HAP-1 (cell line): ENCODE measurements at regions not wholly inside any gene's neighbourhood (a gene's known extent, or its start where the extent isn't known, plus 50 kb on each side); places are given as distances from the start of the nearest gene placed in this dataset.
A peak's percentile ranks its signal among the peaks of the same experiment; 100 is the strongest.

ENCODE experiments used
- DNase-seq, 2 experiments: peaks; one replicate each; pipeline ENCODE4 v3.0.0-alpha.2; 2016 to 2020; ENCODE audit warnings: low spot score in 2 of 2
- H3K27me3 ChIP-seq: fragments of 250-450 bp; sonication (Bioruptor Pico); 2 replicates; pipeline ENCODE4 v1.5.1; 2020; ENCODE audit warnings: low read depth, mild to moderate bottlenecking, moderate library complexity
- H3K36me3 ChIP-seq: fragments of 250-450 bp; sonication (Bioruptor Pico); replicated peaks from 2 replicates; pipeline ENCODE4 v1.5.1; 2020; ENCODE audit warnings: mild to moderate bottlenecking
- H3K4me1 ChIP-seq: fragments of 250-450 bp; sonication (Bioruptor Pico); 2 replicates; pipeline ENCODE4 v1.5.1; 2020; ENCODE audit warnings: mild to moderate bottlenecking
- H3K4me3 ChIP-seq: fragments of 250-450 bp; sonication (Bioruptor Pico); 2 replicates; pipeline ENCODE4 v1.5.1; 2020; ENCODE audit warnings: mild to moderate bottlenecking, moderate library complexity
- H3K9me3 ChIP-seq: fragments of 250-450 bp; sonication (Bioruptor Pico); 2 replicates; pipeline ENCODE4 v1.5.1; 2020; ENCODE audit warnings: mild to moderate bottlenecking, moderate library complexity
- in situ Hi-C: fragments of 300-500 bp; cut with MboI; formaldehyde crosslinking; loops from 3 replicates; pipeline ENCODE4 v1.14.3; 2020; ENCODE audit warnings: low sequenced_read_pairs, inconsistent platforms, mixed read lengths

GRCh38 chr12:24038211-24038997 lies 88.9 kb upstream of the SOX5 start:
- in situ Hi-C loops: no loop called here
- Histone ChIP-seq H3K27me3 (no peaks in the 10 kb centered on the region), H3K9me3 (no peaks in the 10 kb centered on the region), H3K4me3 (no peak overlapping the region), H3K36me3 (no peaks in the 10 kb centered on the region), H3K4me1 (peaks cover 20% of the 10 kb centered on the region)
- no peak for DNase-seq

DNA sequence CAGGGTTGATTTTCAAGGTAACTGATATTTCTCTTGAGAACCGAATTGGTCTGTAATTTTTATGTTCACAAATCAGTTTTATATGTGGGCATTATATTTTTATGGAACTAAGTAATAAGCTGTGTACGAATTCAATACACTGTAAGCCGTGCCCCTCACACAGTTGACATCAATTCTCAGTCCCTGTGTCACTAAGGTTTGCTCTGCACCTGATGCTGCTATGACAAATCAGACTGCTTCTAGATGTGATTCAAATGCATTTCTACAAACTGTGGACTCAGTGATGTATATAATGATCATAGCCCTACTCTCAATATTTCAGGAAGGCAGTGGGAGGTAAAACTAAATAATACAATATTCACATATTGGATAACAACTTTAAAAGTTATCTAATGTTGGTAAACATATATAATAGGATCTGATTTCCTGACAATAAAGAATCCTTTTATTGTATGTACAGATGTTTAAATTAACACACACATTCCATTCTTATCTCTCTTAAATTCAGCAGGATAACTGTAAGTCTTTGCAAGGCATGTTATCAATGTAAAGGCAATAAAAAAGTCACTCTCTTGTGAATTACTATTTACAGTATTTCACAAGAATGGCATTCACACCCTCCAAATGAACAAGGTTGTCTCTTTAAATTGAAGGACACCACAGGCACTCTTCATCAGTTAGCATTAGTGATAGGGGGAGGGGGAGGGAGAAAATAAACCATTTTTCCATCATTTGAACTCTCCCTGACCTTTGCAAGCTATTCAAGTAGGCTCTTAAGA lies 87.2 kb upstream of the SOX5 start:
- no peak for DNase-seq
- H3K4me3 ChIP-seq: no peak overlapping the region
- H3K9me3 ChIP-seq: no peaks in the 10 kb centered on the region
- no peaks in the 10 kb centered on the region for H3K36me3 ChIP-seq
- in situ Hi-C loops: no loop called here
- peaks cover 22% of the 10 kb centered on the region for H3K4me1 ChIP-seq
- H3K27me3 ChIP-seq: no peaks in the 10 kb centered on the region

GRCh38 chr12:24034894-24035293 lies 85.4 kb upstream of the SOX5 start:
- Histone ChIP-seq H3K36me3 (no peaks in the 10 kb centered on the region), H3K9me3 (no peaks in the 10 kb centered on the region), H3K4me3 (no peak overlapping the region), H3K27me3 (no peaks in the 10 kb centered on the region), H3K4me1 (peaks cover 22% of the 10 kb centered on the region)
- DNase-seq: no peak
- in situ Hi-C loops: no loop called here

DNA sequence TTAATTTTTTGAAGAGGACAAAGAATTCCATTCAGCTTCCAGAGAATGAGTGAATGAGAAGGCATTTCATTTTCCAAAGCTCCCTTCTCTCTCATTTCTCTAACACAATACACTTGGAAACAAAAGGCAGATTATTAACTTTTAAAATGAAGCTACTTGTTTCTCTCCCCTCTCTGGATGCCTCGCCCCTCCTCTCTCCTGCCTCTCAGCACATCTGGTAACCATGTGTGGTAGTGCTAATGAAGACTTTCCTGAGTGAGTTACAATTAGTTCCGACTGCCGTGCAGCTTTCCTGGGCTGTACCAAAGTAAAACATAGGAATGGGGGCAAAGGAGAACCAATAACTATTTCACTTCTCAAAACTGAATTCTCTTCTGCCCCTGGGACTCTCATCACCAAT lies 84.7 kb upstream of the SOX5 start:
- Histone ChIP-seq H3K9me3 (no peaks in the 10 kb centered on the region), H3K4me3 (no peak overlapping the region), H3K36me3 (no peaks in the 10 kb centered on the region), H3K4me1 (peaks cover 22% of the 10 kb centered on the region), H3K27me3 (no peaks in the 10 kb centered on the region)
- DNase-seq: peak; percentile 60 to 68
- in situ Hi-C loops: no loop called here

GRCh38 chr12:24027352-24027751 lies 77.9 kb upstream of the SOX5 start:
- Histone ChIP-seq H3K36me3 (no peaks in the 10 kb centered on the region), H3K4me3 (no peak overlapping the region), H3K27me3 (no peaks in the 10 kb centered on the region), H3K4me1 (no peaks in the 10 kb centered on the region), H3K9me3 (0 out of 2 replicates have a peak, but pooled peaks cover 3% of the 10 kb centered on the region)
- in situ Hi-C loops: no loop called here
- DNase-seq: no peak

DNA sequence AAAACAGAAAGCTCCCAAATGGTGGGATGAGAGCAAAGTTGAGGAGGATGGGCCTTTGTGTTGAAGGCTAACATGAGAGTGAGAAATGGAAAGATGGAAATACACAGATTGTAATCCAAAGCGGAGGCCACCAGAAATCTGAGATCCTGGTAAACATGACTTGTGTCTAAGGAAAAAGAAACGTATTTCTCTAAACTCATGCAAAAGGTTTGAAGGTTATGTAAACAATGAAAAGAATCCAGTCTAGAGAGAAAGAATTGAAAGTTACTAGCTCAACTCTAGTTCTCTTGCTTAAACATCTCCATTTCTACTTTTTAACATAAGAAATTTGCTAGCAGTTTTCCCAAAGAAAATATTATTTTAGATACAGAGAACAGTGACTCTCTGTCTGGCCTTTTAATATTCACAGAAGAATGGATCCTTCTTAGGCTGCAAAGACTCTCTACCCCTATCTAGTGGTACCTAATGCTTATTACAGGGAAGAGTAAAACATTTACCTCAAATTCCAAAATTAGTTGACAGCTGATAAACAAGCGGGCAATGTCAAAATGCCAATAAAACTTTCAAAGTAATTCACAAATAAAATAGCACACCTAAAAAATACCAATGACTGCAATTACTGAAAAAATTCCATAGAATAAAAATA lies 75.8 kb upstream of the SOX5 start:
- H3K36me3 ChIP-seq: no peaks in the 10 kb centered on the region
- H3K9me3 ChIP-seq: 0 out of 2 replicates have a peak, but pooled peaks cover 3% of the 10 kb centered on the region
- H3K4me1 ChIP-seq: 0 out of 2 replicates have a peak, but pooled peaks cover under 1% of the 10 kb centered on the region
- in situ Hi-C loops: no loop called here
- no peak overlapping the region for H3K4me3 ChIP-seq
- H3K27me3 ChIP-seq: no peaks in the 10 kb centered on the region
- peak in 1 of 2 experiments; percentile 33 for DNase-seq

DNA sequence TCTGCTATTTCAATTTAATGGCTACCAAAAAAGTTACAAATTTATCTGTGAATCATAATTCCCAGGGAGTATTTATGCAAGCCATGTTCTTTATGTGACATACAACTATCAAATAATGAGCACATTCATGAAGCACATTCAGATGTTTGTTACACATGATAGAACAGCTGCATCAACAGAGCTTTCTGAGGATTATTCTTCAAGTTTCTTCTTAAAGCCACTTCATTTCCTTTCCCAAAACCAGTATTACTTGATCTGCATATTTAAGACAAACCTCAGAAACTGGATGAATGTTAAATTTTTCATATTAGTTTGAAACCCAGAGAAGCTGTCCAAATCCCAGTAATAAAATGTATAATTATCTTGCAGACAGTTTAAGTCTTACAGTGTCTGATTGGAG lies 73.6 kb upstream of the SOX5 start:
- no peak for DNase-seq
- no peak overlapping the region for H3K4me3 ChIP-seq
- H3K27me3 ChIP-seq: no peaks in the 10 kb centered on the region
- no peaks in the 10 kb centered on the region for H3K36me3 ChIP-seq
- H3K9me3 ChIP-seq: 0 out of 2 replicates have a peak, but pooled peaks cover 3% of the 10 kb centered on the region
- peaks cover 3% of the 10 kb centered on the region; the same call in 1 of the 2 replicates for H3K4me1 ChIP-seq
- in situ Hi-C loops: no loop called here

GRCh38 chr12:24021164-24021502 lies 71.7 kb upstream of the SOX5 start:
- H3K4me1 ChIP-seq: peaks cover 7% of the 10 kb centered on the region
- 0 out of 2 replicates have a peak, but pooled peaks cover 3% of the 10 kb centered on the region for H3K9me3 ChIP-seq
- H3K4me3 ChIP-seq: no peak overlapping the region
- H3K36me3 ChIP-seq: no peaks in the 10 kb centered on the region
- no peaks in the 10 kb centered on the region for H3K27me3 ChIP-seq
- DNase-seq: no peak
- in situ Hi-C loops: no loop called here

- H3K9me3 ChIP-seq: no peaks in the 10 kb centered on the region
- no peak overlapping the region for H3K4me3 ChIP-seq
- H3K27me3 ChIP-seq: no peaks in the 10 kb centered on the region
- no peak for DNase-seq
- in situ Hi-C loops: no loop called here
- no peaks in the 10 kb centered on the region for H3K36me3 ChIP-seq
- H3K4me1 ChIP-seq: peaks cover 12% of the 10 kb centered on the region
These were observed 71.1 kb upstream of the SOX5 start for GRCh38 chr12:24020397-24021163.

DNA sequence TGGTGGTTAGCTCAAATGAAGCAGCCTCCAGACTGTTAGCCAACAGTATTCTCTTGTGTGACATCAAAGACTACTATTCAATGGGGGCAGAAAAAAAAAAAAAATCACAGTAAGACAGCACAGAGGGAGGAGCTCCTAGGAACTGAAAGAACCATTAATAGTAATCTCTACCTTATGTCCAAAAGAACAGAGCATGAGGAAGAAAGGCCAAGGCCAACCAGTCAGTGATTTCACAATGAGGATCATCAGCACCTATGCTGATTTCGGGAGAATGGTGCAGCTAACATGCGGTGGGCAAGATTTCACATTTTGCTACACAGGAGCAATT lies 66.3 kb upstream of the SOX5 start:
- H3K36me3 ChIP-seq: no peaks in the 10 kb centered on the region
- in situ Hi-C loops: no loop called here
- no peaks in the 10 kb centered on the region for H3K27me3 ChIP-seq
- DNase-seq: peak; percentile 53 to 84
- H3K9me3 ChIP-seq: no peaks in the 10 kb centered on the region
- H3K4me1 ChIP-seq: peaks cover 26% of the 10 kb centered on the region
- no peak overlapping the region for H3K4me3 ChIP-seq

- H3K27me3 ChIP-seq: no peaks in the 10 kb centered on the region
These were observed 65.7 kb upstream of the SOX5 start for GRCh38 chr12:24014915-24015832.

GRCh38 chr12:24014240-24014639 lies 64.8 kb upstream of the SOX5 start:
- H3K9me3 ChIP-seq: no peaks in the 10 kb centered on the region
- H3K4me1 ChIP-seq: peaks cover 23% of the 10 kb centered on the region
- in situ Hi-C loops: no loop called here
- no peak overlapping the region for H3K4me3 ChIP-seq
- no peaks in the 10 kb centered on the region for H3K27me3 ChIP-seq
- DNase-seq: no peak
- no peaks in the 10 kb centered on the region for H3K36me3 ChIP-seq

More at GRCh38 chr12:24014915-24015832, 65.7 kb upstream of the SOX5 start:
- Histone ChIP-seq H3K4me3 (no peak overlapping the region), H3K9me3 (no peaks in the 10 kb centered on the region), H3K36me3 (no peaks in the 10 kb centered on the region), H3K4me1 (peaks cover 25% of the 10 kb centered on the region)
- peak; percentile 85 to 99 for DNase-seq
- in situ Hi-C loops: no loop called here

GRCh38 chr12:24012528-24012927 lies 63.1 kb upstream of the SOX5 start:
- in situ Hi-C loops: no loop called here
- DNase-seq: no peak
- no peak overlapping the region for H3K4me3 ChIP-seq

More at GRCh38 chr12:24012528-24012927, 63.1 kb upstream of the SOX5 start:
- no peaks in the 10 kb centered on the region for H3K27me3 ChIP-seq
- no peaks in the 10 kb centered on the region for H3K9me3 ChIP-seq
- no peaks in the 10 kb centered on the region for H3K36me3 ChIP-seq
- peaks cover 23% of the 10 kb centered on the region for H3K4me1 ChIP-seq
